GM23338 (cell line): ENCODE measurements at regions not wholly inside any gene's neighbourhood (a gene's known extent, or its start where the extent isn't known, plus 50 kb on each side); places are given as distances from the start of the nearest gene placed in this dataset.

Experiments used
- ATAC-seq: fragments of 200-7000 bp; cut with Tn5 transposase; 3 replicates; pipeline ENCODE4 v1.9.1; 2020
- DNase-seq: peaks from one replicate; pipeline ENCODE4 v3.0.0-alpha.2; 2015; ENCODE audit warnings: low spot score
- H2AFZ ChIP-seq: fragments of 200-600 bp; sonication (generic); 2 replicates; pipeline ENCODE4 v1.8.0; 2016; ENCODE audit warnings: antibody characterized with exemption, mild to moderate bottlenecking, moderate library complexity
- H3F3A ChIP-seq: fragments of 200-600 bp; sonication (generic); replicated peaks from 2 replicates; pipeline ENCODE4 v1.8.0; 2017; ENCODE audit warnings: antibody characterized with exemption, mixed run types, low read depth
- H3K27ac ChIP-seq: fragments of 200-600 bp; sonication (generic); 2 replicates; pipeline ENCODE4 v1.6.1; 2016; ENCODE audit warnings: low read depth
- H3K27me3 ChIP-seq: fragments of 200-600 bp; sonication (generic); 2 replicates; pipeline ENCODE4 v1.8.0; 2016; ENCODE audit warnings: mild to moderate bottlenecking, mixed run types, moderate library complexity; ENCODE audit not compliant: insufficient read depth
- H3K36me3 ChIP-seq: fragments of 200-600 bp; sonication (generic); 2 replicates; pipeline ENCODE4 v1.8.0; 2016; ENCODE audit warnings: mild to moderate bottlenecking; ENCODE audit not compliant: insufficient read depth
- H3K4me1 ChIP-seq: fragments of 200-600 bp; sonication (generic); 2 replicates; pipeline ENCODE4 v1.8.0; 2016; ENCODE audit warnings: mild to moderate bottlenecking, moderate library complexity; ENCODE audit not compliant: insufficient read depth
- H3K4me2 ChIP-seq: fragments of 200-600 bp; sonication (generic); 2 replicates; pipeline ENCODE4 v1.7.1; 2017; ENCODE audit warnings: mixed run types
- H3K4me3 ChIP-seq: fragments of 200-600 bp; sonication (generic); 2 replicates; pipeline ENCODE4 v1.6.1; 2016; ENCODE audit warnings: mixed run types
- H3K79me2 ChIP-seq: fragments of 200-600 bp; sonication (generic); replicated peaks from 2 replicates; pipeline ENCODE4 v1.8.0; 2017; ENCODE audit warnings: mild to moderate bottlenecking; ENCODE audit not compliant: insufficient read depth
- H3K9me2 ChIP-seq: fragments of 200-600 bp; sonication (generic); 2 replicates; pipeline ENCODE4 v1.8.0; 2017; ENCODE audit not compliant: insufficient read depth
- H4K20me1 ChIP-seq: fragments of 200-600 bp; sonication (generic); replicated peaks from 2 replicates; pipeline ENCODE4 v1.8.0; 2017; ENCODE audit warnings: mild to moderate bottlenecking; ENCODE audit not compliant: insufficient read depth
- H3K27ac Mint-ChIP-seq: 2 replicates; pipeline ENCODE4 v1.8.0; 2020; ENCODE audit warnings: inconsistent platforms, mild to moderate bottlenecking, moderate library complexity, mixed read lengths
- H3K27me3 Mint-ChIP-seq: 3 replicates; pipeline ENCODE4 v1.8.0; 2022; ENCODE audit warnings: low read depth, mild to moderate bottlenecking, moderate library complexity, mixed read lengths, inconsistent platforms; ENCODE audit not compliant: insufficient read depth, poor library complexity
- H3K36me3 Mint-ChIP-seq: 3 replicates; pipeline ENCODE4 v1.8.0; 2021; ENCODE audit warnings: low read depth, mild to moderate bottlenecking, inconsistent platforms, moderate library complexity, mixed read lengths
- H3K4me1 Mint-ChIP-seq: 3 replicates; pipeline ENCODE4 v1.8.0; 2020; ENCODE audit warnings: mild to moderate bottlenecking, inconsistent platforms, mixed read lengths
- H3K4me3 Mint-ChIP-seq: 3 replicates; pipeline ENCODE4 v1.8.0; 2021; ENCODE audit warnings: moderate library complexity, mild to moderate bottlenecking, inconsistent platforms, mixed read lengths
- H3K9me3 Mint-ChIP-seq: 3 replicates; pipeline ENCODE4 v1.8.0; 2020; ENCODE audit warnings: moderate library complexity, mild to moderate bottlenecking, inconsistent platforms, mixed read lengths
- CREB1 ChIP-seq: fragments of 250-450 bp; sonication (Bioruptor Pico); IDR thresholded peaks from 2 replicates; pipeline ENCODE4 v1.5.0; 2020; ENCODE audit warnings: low read depth, mild to moderate bottlenecking, moderate library complexity
- CTCF ChIP-seq, 2 experiments: fragments of 200-600 bp in 1 of 2; sonication (generic) in 1 of 2; conservative IDR thresholded peaks; 2 replicates each; pipeline versions ENCODE4 v1.5.1 to v1.6.1; 2016 to 2017; ENCODE audit warnings: antibody characterized with exemption in 2 of 2, low read depth in 2 of 2, mild to moderate bottlenecking in 2 of 2, moderate library complexity in 1 of 2
- EZH2 ChIP-seq: fragments of 200-600 bp; sonication (generic); IDR thresholded peaks from one replicate; pipeline ENCODE4 v1.8.0; 2017; ENCODE audit warnings: antibody characterized with exemption, mild to moderate bottlenecking, low read depth; ENCODE audit not compliant: unreplicated experiment
- EZH2phosphoT487 ChIP-seq: fragments of 200-600 bp; sonication (generic); IDR thresholded peaks from one replicate; pipeline ENCODE4 v1.8.1; 2018; ENCODE audit warnings: antibody characterized with exemption; ENCODE audit not compliant: unreplicated experiment
- JUNB ChIP-seq: IDR thresholded peaks from one replicate; pipeline ENCODE4 v1.6.1; 2016; ENCODE audit warnings: antibody characterized with exemption; ENCODE audit not compliant: unreplicated experiment
- NANOG ChIP-seq: IDR thresholded peaks from 2 replicates; pipeline ENCODE4 v1.6.1; 2016; ENCODE audit warnings: antibody characterized with exemption, borderline replicate concordance
- REST ChIP-seq: IDR thresholded peaks from one replicate; pipeline ENCODE4 v1.6.1; 2018; ENCODE audit warnings: antibody characterized with exemption; ENCODE audit not compliant: unreplicated experiment
- STAT1 ChIP-seq: IDR thresholded peaks from one replicate; pipeline ENCODE4 v1.6.1; 2016; ENCODE audit warnings: antibody characterized with exemption; ENCODE audit not compliant: unreplicated experiment
- ZNF114 ChIP-seq: fragments of 250-450 bp; sonication (Bioruptor Pico); IDR thresholded peaks from 2 replicates; pipeline ENCODE4 v1.5.0; 2020; ENCODE audit warnings: mild to moderate bottlenecking, moderate library complexity

GRCh38 chr2:150165442-150165841 lies 322.0 kb downstream of the RND3 start (continued):
- TF ChIP-seq JUNB (no peak), STAT1 (no peak), NANOG (no peak)

- Histone ChIP-seq H2AFZ (no peak overlapping the region), H3K4me2 (no peak overlapping the region), H3K79me2 (no peaks in the 10 kb centered on the region), H3K4me1 (no peaks in the 10 kb centered on the region), H3K36me3 (no peaks in the 10 kb centered on the region), H3F3A (no peaks in the 10 kb centered on the region), H4K20me1 (no peaks in the 10 kb centered on the region), H3K27me3 (no peaks in the 10 kb centered on the region), H3K4me3 (no peak overlapping the region), H3K9me2 (no peaks in the 10 kb centered on the region), H3K27ac (no peak overlapping the region)
- Mint-ChIP-seq H3K27me3 (no peaks in the 10 kb centered on the region), H3K4me1 (no peaks in the 10 kb centered on the region; the same call in 2 of the 3 replicates), H3K27ac (no peak overlapping the region), H3K4me3 (no peak overlapping the region), H3K9me3 (no peaks in the 10 kb centered on the region; the same call in 2 of the 3 replicates), H3K36me3 (no peaks in the 10 kb centered on the region)
- DNase-seq, result no peak
- no peak for ATAC-seq
- TF ChIP-seq ZNF114 (CRISPR knock-in tag), result no peak
- TF ChIP-seq STAT1, result no peak
Observed at GRCh38 chr2:150162241-150162942, 325.1 kb downstream of the RND3 start.

GRCh38 chr2:150160058-150160457 lies 327.4 kb downstream of the RND3 start:
- H3K27me3 ChIP-seq, result no peaks in the 10 kb centered on the region
- Mint-ChIP-seq H3K36me3 (no peaks in the 10 kb centered on the region), H3K9me3 (no peaks in the 10 kb centered on the region; the same call in 2 of the 3 replicates), H3K4me1 (no peaks in the 10 kb centered on the region), H3K27me3 (no peaks in the 10 kb centered on the region), H3K27ac (no peak overlapping the region), H3K4me3 (no peak overlapping the region)
- H2AFZ ChIP-seq, result no peak overlapping the region
- H3K4me3 ChIP-seq, result no peak overlapping the region
- no peaks in the 10 kb centered on the region for H3K4me1 ChIP-seq
- no peak overlapping the region for H3K27ac ChIP-seq
- H3F3A ChIP-seq, result no peaks in the 10 kb centered on the region
- H4K20me1 ChIP-seq, result no peaks in the 10 kb centered on the region
- H3K79me2 ChIP-seq, result no peaks in the 10 kb centered on the region
- ATAC-seq (no peak), DNase-seq (no peak)
- no peaks in the 10 kb centered on the region for H3K36me3 ChIP-seq
- no peak overlapping the region for H3K4me2 ChIP-seq
- H3K9me2 ChIP-seq, result no peaks in the 10 kb centered on the region
- TF ChIP-seq CTCF (conservative IDR thresholded peaks at IDR 0.05; ENCODE audit: low read depth in 2 of 2) (no peak), EZH2 (no peak), REST (no peak), ZNF114 (CRISPR knock-in tag) (no peak), CREB1 (CRISPR knock-in tag) (no peak), EZH2phosphoT487 (no peak)
